ENCODE measurements at regions not wholly inside any gene's neighbourhood (a gene's known extent, or its start where the extent isn't known, plus 50 kb on each side); places are given as distances from the start of the nearest gene placed in this dataset.

DNA sequence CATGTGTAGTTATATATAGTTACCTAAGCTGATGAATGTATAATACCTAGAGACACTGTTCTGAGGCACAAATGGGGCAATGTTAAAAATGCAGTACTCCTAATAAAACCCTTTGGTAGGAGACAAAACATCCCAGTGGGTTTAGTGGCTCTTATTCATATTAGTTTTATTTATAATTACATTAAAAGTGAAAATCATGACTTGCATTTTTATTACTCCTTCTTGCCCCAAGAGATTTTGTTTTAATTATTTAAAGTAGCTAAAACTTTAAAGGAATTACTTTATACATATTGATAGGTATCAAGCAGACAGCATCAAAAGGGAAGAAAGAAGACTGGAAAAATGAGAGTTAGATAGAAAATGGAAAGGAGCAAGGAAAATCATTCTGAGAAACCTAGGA is 688.6 kb downstream of the GALC start:
- ATAC-seq (ENCODE audit: low read depth) (no peak), DNase-seq (no peak)
- H3K36me3 Mint-ChIP-seq (ENCODE audit: low read depth), result no peaks in the 10 kb centered on the region
- H3K4me3 Mint-ChIP-seq, result no peak overlapping the region
- POLR2A ChIA-PET, result no interaction called here
- H3K4me1 Mint-ChIP-seq, result no peaks in the 10 kb centered on the region
- CTCF ChIA-PET, result no interaction called here
- TF ChIP-seq CTCF (IDR thresholded peaks at IDR 0.05), result no peak
- intact Hi-C loops (cut with micrococcal nuclease), result no loop called here
- peaks cover 11% of the 10 kb centered on the region for H3K9me3 Mint-ChIP-seq
- H3K27me3 Mint-ChIP-seq, result no peaks in the 10 kb centered on the region
- no peak overlapping the region for H3K27ac Mint-ChIP-seq

- CTCF ChIA-PET, result no interaction called here
- Mint-ChIP-seq H3K4me3 (no peak overlapping the region), H3K27me3 (no peaks in the 10 kb centered on the region), H3K4me1 (no peaks in the 10 kb centered on the region), H3K9me3 (peaks cover 12% of the 10 kb centered on the region), H3K27ac (no peak overlapping the region), H3K36me3 (ENCODE audit: low read depth) (no peaks in the 10 kb centered on the region)
- TF ChIP-seq CTCF (IDR thresholded peaks at IDR 0.05), result no peak
- POLR2A ChIA-PET, result no interaction called here
- DNase-seq, result no peak
- no peak for ATAC-seq (ENCODE audit: low read depth)
- intact Hi-C loops (cut with micrococcal nuclease), result no loop called here
Observed at GRCh38 chr14:87286826-87287225, 706.2 kb downstream of the GALC start.

DNA sequence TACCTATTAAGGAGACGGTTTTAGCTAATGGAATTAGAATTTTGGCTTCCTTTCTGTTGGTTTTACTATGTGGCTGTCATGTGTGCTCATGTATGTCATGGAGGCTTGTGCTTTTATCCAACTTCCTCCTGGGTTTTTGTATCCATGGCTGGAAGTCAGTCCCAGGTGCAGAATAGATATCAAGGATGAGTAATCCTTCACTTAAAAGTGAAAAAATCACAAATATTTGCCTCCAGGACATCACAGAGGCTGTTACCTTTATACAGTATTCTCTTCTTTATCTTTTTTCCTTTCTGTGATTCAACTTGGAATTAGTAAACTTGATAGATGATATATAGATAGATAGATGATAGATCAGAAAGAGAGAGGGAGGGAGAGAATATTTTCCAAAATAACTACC is 706.8 kb downstream of the GALC start:
- H3K36me3 Mint-ChIP-seq (ENCODE audit: low read depth), result no peaks in the 10 kb centered on the region
- H3K27me3 Mint-ChIP-seq, result no peaks in the 10 kb centered on the region
- no peak overlapping the region for H3K27ac Mint-ChIP-seq
- DNase-seq, result no peak
- ATAC-seq (ENCODE audit: low read depth), result no peak
- no peak overlapping the region for H3K4me3 Mint-ChIP-seq
- ChIA-PET POLR2A (no interaction called here), CTCF (no interaction called here)
- intact Hi-C loops (cut with micrococcal nuclease), result no loop called here
- no peaks in the 10 kb centered on the region for H3K4me1 Mint-ChIP-seq
- peaks cover 15% of the 10 kb centered on the region for H3K9me3 Mint-ChIP-seq
- no peak for TF ChIP-seq CTCF (IDR thresholded peaks at IDR 0.05)

DNA sequence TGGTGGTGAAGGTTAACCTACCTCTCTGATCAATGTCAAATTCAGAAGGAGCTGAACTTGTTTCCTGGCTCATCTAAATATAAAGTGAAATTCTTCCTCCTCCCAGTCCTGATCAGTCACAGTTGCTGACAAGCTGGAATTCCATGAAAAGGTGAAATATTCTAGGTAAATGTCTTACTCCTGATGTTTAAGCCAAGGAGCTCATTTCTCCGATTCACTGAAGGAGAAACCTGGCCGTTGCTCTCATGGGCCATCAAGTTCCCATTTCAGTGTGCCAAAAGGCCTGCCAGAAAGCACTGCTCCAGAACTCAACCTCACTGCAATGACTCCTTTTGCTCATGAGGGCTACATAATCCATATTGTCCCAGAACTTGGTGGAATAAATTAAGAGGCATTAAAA is 707.5 kb downstream of the GALC start:
- intact Hi-C loops (cut with micrococcal nuclease), result no loop called here
- POLR2A ChIA-PET, result no interaction called here
- H3K27me3 Mint-ChIP-seq, result no peaks in the 10 kb centered on the region
- H3K4me1 Mint-ChIP-seq, result no peaks in the 10 kb centered on the region
- no peak for TF ChIP-seq CTCF (IDR thresholded peaks at IDR 0.05)
- no peak overlapping the region for H3K27ac Mint-ChIP-seq
- CTCF ChIA-PET, result no interaction called here
- H3K4me3 Mint-ChIP-seq, result no peak overlapping the region
- H3K36me3 Mint-ChIP-seq (ENCODE audit: low read depth), result no peaks in the 10 kb centered on the region
- ATAC-seq (ENCODE audit: low read depth) (no peak), DNase-seq (no peak)
- H3K9me3 Mint-ChIP-seq, result peaks cover 15% of the 10 kb centered on the region

GRCh38 chr14:87283547-87283946 is 709.4 kb downstream of the GALC start:
- TF ChIP-seq CTCF (IDR thresholded peaks at IDR 0.05), result no peak
- Mint-ChIP-seq H3K36me3 (ENCODE audit: low read depth) (no peaks in the 10 kb centered on the region), H3K9me3 (peaks cover 6% of the 10 kb centered on the region), H3K4me3 (no peak overlapping the region), H3K27me3 (no peaks in the 10 kb centered on the region), H3K4me1 (no peaks in the 10 kb centered on the region), H3K27ac (no peak overlapping the region)
- DNase-seq (no peak), ATAC-seq (ENCODE audit: low read depth) (no peak)
- intact Hi-C loops (cut with micrococcal nuclease), result no loop called here
- ChIA-PET CTCF (no interaction called here), POLR2A (no interaction called here)
